ENCODE measurements at regions not wholly inside any gene's neighbourhood (a gene's known extent, or its start where the extent isn't known, plus 50 kb on each side); places are given as distances from the start of the nearest gene placed in this dataset.

- no peaks in the 10 kb centered on the region for H3K27me3 ChIP-seq (ENCODE audit: insufficient read depth, low read depth)
- CTCF ChIA-PET = no interaction called here
- H3K9me2 ChIP-seq (ENCODE audit: insufficient read depth) = no peaks in the 10 kb centered on the region
- no peak for DNase-seq
- H3K36me3 ChIP-seq (ENCODE audit: low read depth) = no peaks in the 10 kb centered on the region
- H3K4me2 ChIP-seq = no peak overlapping the region
- no peak overlapping the region for H2AFZ ChIP-seq
- no peaks in the 10 kb centered on the region for H3K4me1 ChIP-seq (replicated peaks; ENCODE audit: insufficient read depth)
- H3K27ac ChIP-seq = no peak overlapping the region
- no peaks in the 10 kb centered on the region for H3K9me3 ChIP-seq (ENCODE audit: insufficient read depth, low read depth)
- no peak overlapping the region for H3K4me3 ChIP-seq
- BruUV-seq (replicated peaks) = no TSS peak
- no peaks in the 10 kb centered on the region for H3F3A ChIP-seq (ENCODE audit: insufficient read depth, low read depth)
- H4K20me1 ChIP-seq (ENCODE audit: insufficient read depth) = no peaks in the 10 kb centered on the region
- POLR2A ChIA-PET (ENCODE audit: unreplicated experiment) = no interaction called here
- H3K79me2 ChIP-seq (ENCODE audit: low read depth) = no peaks in the 10 kb centered on the region
- no peak for TF ChIP-seq EZH2 (IDR thresholded peaks at IDR 0.05; ENCODE audit: low read depth)
- no peak for TF ChIP-seq CTCF (conservative IDR thresholded peaks at IDR 0.05)
- intact Hi-C loops (cut with micrococcal nuclease; ENCODE audit: unreplicated experiment) = no loop called here
These were observed 990.1 kb upstream of the C9orf72 start for GRCh38 chr9:28563291-28563934.

GRCh38 chr9:28583832-28584231 is 1010.6 kb upstream of the C9orf72 start:
- Histone ChIP-seq H4K20me1 (ENCODE audit: insufficient read depth) (no peaks in the 10 kb centered on the region), H3K27ac (no peak overlapping the region), H3K4me2 (no peak overlapping the region), H3F3A (ENCODE audit: insufficient read depth, low read depth) (no peaks in the 10 kb centered on the region), H3K79me2 (ENCODE audit: low read depth) (no peaks in the 10 kb centered on the region), H3K36me3 (ENCODE audit: low read depth) (no peaks in the 10 kb centered on the region), H2AFZ (no peak overlapping the region), H3K9me3 (ENCODE audit: insufficient read depth, low read depth) (no peaks in the 10 kb centered on the region), H3K4me3 (no peak overlapping the region), H3K27me3 (ENCODE audit: insufficient read depth, low read depth) (no peaks in the 10 kb centered on the region), H3K9me2 (ENCODE audit: insufficient read depth) (no peaks in the 10 kb centered on the region), H3K4me1 (replicated peaks; ENCODE audit: insufficient read depth) (no peaks in the 10 kb centered on the region)
- intact Hi-C loops (cut with micrococcal nuclease; ENCODE audit: unreplicated experiment) = no loop called here
- TF ChIP-seq CTCF (conservative IDR thresholded peaks at IDR 0.05) = no peak
- TF ChIP-seq EZH2 (IDR thresholded peaks at IDR 0.05; ENCODE audit: low read depth) = no peak
- no TSS peak for BruUV-seq (replicated peaks)
- CTCF ChIA-PET = no interaction called here
- DNase-seq = no peak
- POLR2A ChIA-PET (ENCODE audit: unreplicated experiment) = no interaction called here

- H3K4me1 ChIP-seq (replicated peaks; ENCODE audit: insufficient read depth) = no peaks in the 10 kb centered on the region
- no peak for DNase-seq
- no peaks in the 10 kb centered on the region for H4K20me1 ChIP-seq (ENCODE audit: insufficient read depth)
- no peaks in the 10 kb centered on the region for H3K79me2 ChIP-seq (ENCODE audit: low read depth)
- no peaks in the 10 kb centered on the region for H3K9me3 ChIP-seq (ENCODE audit: insufficient read depth, low read depth)
- no peak overlapping the region for H2AFZ ChIP-seq
- H3K36me3 ChIP-seq (ENCODE audit: low read depth) = no peaks in the 10 kb centered on the region
- BruUV-seq (replicated peaks) = no TSS peak
- TF ChIP-seq EZH2 (IDR thresholded peaks at IDR 0.05; ENCODE audit: low read depth) = no peak
- TF ChIP-seq CTCF (conservative IDR thresholded peaks at IDR 0.05) = no peak
- ChIA-PET POLR2A (ENCODE audit: unreplicated experiment) (no interaction called here), CTCF (no interaction called here)
- H3K27ac ChIP-seq = no peak overlapping the region
- H3K4me3 ChIP-seq = no peak overlapping the region
- H3K4me2 ChIP-seq = no peak overlapping the region
- no peaks in the 10 kb centered on the region for H3K9me2 ChIP-seq (ENCODE audit: insufficient read depth)
- no peaks in the 10 kb centered on the region for H3K27me3 ChIP-seq (ENCODE audit: insufficient read depth, low read depth)
- intact Hi-C loops (cut with micrococcal nuclease; ENCODE audit: unreplicated experiment) = no loop called here
- no peaks in the 10 kb centered on the region for H3F3A ChIP-seq (ENCODE audit: insufficient read depth, low read depth)
These were observed 1011.3 kb upstream of the C9orf72 start for GRCh38 chr9:28584542-28584941.

Data from PC-9 (cell line).